ENCODE measurements at regions not wholly inside any gene's neighbourhood (a gene's known extent, or its start where the extent isn't known, plus 50 kb on each side); places are given as distances from the start of the nearest gene placed in this dataset.

DNA sequence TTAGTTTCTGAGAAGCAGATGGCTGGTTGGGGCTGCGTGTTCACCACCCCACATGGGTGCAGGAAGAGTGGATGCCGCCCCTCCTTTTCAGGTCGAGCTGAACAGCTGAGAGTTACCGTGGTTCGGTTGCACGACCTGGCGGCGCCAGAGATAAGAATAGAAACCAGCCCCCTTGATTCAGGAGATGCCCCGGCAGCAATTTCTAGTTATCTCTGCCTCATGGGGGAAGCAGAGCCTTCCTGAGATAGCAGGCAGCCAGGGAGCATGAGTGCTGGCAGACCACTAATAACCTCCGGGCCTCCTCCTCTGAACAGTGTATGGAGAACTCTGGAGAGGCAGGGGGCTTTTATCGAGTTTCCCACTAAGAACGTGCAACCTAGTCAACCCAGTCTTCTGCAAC is 177.8 kb downstream of the NSG2 start:
- DNase-seq = no peak
- intact Hi-C loops (cut with DNase I, micrococcal nuclease) = no loop called here
- no peak for ATAC-seq

- DNase-seq (no peak), ATAC-seq (no peak)
- intact Hi-C loops (cut with DNase I, micrococcal nuclease) = no loop called here
Measured at GRCh38 chr5:174229068-174229467, 183.6 kb downstream of the NSG2 start.

DNA sequence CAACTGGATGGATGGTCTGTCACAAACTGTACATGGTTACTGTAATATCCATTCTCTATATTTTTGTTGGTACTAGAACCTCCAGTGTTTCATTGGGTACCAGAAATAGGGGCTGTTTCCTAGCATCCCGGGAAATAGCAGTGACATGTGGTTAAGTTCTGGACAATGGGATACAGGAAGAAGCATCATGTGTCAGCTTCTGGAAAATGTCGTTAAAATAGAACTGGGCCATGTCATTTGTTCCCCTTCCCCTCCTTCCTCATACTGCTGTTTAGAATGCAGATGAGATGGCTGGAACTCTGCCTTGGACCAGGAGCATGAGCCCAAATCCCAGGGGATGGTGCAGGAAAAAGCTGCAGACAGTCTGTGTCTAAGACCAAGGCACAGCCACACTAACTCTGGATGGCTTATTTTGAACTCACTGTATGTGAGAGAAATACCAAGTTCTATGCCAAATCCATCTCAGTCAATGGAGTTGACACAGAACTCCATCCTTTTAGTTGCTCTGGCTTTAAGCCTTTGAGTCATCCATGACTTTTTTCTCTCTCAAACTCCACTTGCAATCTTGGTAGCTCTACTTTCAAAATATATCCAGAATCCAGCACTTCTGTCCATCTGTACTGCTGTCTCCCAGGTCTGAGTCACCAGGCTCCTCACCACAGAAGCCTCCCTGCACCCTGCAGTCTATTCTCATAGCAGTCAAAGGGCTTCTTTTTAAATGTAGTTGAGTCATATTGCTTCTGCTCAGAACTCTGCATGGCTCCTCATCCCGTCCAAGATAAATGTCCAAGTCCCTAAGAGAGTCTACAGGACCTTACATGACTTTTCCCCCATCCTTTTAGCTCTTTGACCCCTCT is 184.2 kb downstream of the NSG2 start:
- intact Hi-C loops (cut with DNase I, micrococcal nuclease) = no loop called here
- DNase-seq (no peak), ATAC-seq (no peak)

GRCh38 chr5:174231956-174232487 is 186.5 kb downstream of the NSG2 start:
- intact Hi-C loops (cut with DNase I, micrococcal nuclease) = no loop called here
- ATAC-seq = no peak
- no peak for DNase-seq

- DNase-seq (no peak), ATAC-seq (no peak)
- intact Hi-C loops (cut with DNase I, micrococcal nuclease) = no loop called here
Measured at GRCh38 chr5:174234388-174234787, 188.9 kb downstream of the NSG2 start.

DNA sequence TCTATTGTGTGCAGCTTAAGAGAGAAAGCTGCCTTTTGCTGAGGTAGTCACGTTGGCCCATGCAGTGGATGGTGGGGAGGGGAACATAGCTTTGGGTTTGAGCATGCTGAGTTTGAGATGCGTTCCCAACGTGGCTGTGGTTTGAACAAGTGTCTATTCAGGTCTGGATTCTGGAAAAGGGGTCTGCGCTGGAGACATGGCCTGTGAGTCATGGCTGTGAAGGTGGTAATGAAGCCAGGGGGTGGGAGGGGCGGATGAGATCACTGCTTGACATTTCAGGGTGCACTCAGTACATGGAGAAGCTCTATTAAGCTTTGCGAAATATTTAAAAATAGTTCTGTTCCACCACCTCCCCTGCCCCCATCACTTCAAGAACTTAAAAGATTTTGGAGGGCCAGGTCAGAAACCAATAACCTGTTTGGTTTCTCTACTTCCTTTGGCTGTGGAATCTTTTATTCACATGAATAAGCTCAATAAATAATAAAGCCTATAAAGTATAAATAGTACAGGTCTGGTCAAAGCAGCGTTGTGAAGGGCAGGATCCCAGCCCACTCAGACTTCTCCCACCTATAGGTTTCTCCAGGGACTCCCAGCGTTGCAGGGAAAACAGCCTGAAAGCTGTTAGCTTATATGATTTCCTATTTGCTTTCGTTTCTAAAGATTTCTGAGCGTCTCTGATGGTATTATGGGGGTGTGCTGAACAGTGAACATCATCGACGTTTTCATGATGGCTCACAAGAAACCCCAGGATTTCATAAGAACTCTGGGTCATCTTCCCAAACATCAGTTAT is 189.9 kb downstream of the NSG2 start:
- intact Hi-C loops (cut with DNase I, micrococcal nuclease) = no loop called here
- ATAC-seq (no peak), DNase-seq (no peak)

GRCh38 chr5:174236070-174236469 is 190.6 kb downstream of the NSG2 start:
- no peak for DNase-seq
- no peak for ATAC-seq

GRCh38 chr5:174239718-174240117 is 194.2 kb downstream of the NSG2 start:
- intact Hi-C loops (cut with DNase I, micrococcal nuclease) = no loop called here
- ATAC-seq = no peak
- no peak for DNase-seq

More at GRCh38 chr5:174236070-174236469, 190.6 kb downstream of the NSG2 start:
- intact Hi-C loops (cut with DNase I, micrococcal nuclease) = no loop called here

DNA sequence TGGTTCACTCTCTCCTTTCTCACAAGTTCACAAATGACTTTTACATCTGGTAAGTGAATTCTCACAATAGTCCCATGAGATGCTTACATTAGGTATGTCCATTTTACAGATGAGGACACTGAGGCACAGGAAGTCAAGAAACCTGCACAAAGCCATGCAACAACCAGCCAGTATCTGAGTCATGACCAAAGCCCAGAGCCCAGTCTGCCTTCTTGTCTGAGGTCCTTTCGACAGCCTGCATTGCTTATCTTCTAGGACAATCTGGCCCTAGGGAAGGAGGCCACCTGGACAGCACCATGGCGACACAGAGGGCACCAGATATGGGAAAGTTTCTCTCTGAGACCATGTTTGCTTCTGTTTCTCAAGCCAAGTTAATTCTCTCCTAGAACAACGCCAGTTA is 197.1 kb downstream of the NSG2 start:
- intact Hi-C loops (cut with DNase I, micrococcal nuclease) = no loop called here
- ATAC-seq = no peak
- no peak for DNase-seq

- no peak for DNase-seq
- no peak for ATAC-seq
- intact Hi-C loops (cut with DNase I, micrococcal nuclease) = no loop called here
Measured at GRCh38 chr5:174243904-174244303, 198.4 kb downstream of the NSG2 start.

- intact Hi-C loops (cut with DNase I, micrococcal nuclease) = no loop called here
- ATAC-seq = no peak
- DNase-seq = no peak
Measured at GRCh38 chr5:174245516-174246075, 200.1 kb downstream of the NSG2 start.

- DNase-seq = no peak
- no peak for ATAC-seq
Measured at GRCh38 chr5:174246743-174247142, 201.2 kb downstream of the NSG2 start.

GRCh38 chr5:174247301-174247700 is 201.8 kb downstream of the NSG2 start:
- ATAC-seq = no peak
- intact Hi-C loops (cut with DNase I, micrococcal nuclease) = no loop called here
- DNase-seq = no peak

More at GRCh38 chr5:174246743-174247142, 201.2 kb downstream of the NSG2 start:
- intact Hi-C loops (cut with DNase I, micrococcal nuclease) = no loop called here

GRCh38 chr5:174251305-174252000 is 205.9 kb downstream of the NSG2 start:
- intact Hi-C loops (cut with DNase I, micrococcal nuclease) = no loop called here
- ATAC-seq (no peak), DNase-seq (no peak)

DNA sequence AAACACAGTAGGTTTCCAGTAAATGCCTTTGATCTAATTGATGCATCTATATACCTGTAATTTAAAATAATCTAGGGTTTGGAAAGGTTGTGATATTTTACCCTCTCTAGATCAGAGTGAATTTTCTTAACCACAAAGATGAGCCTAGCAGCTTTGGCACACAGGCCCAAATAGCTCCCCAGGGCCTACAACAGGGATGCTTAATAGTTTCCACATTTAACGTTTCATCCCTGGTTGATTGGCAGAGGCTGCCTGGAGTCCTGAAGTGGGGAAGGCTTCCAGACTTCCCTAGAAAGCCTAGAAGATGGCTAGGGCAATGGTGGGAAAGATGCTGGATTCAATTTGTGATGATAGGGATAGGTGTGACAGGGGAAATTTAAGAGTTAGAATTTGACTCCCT is 206.6 kb downstream of the NSG2 start:
- DNase-seq (no peak), ATAC-seq (no peak)
- intact Hi-C loops (cut with DNase I, micrococcal nuclease) = no loop called here

DNA sequence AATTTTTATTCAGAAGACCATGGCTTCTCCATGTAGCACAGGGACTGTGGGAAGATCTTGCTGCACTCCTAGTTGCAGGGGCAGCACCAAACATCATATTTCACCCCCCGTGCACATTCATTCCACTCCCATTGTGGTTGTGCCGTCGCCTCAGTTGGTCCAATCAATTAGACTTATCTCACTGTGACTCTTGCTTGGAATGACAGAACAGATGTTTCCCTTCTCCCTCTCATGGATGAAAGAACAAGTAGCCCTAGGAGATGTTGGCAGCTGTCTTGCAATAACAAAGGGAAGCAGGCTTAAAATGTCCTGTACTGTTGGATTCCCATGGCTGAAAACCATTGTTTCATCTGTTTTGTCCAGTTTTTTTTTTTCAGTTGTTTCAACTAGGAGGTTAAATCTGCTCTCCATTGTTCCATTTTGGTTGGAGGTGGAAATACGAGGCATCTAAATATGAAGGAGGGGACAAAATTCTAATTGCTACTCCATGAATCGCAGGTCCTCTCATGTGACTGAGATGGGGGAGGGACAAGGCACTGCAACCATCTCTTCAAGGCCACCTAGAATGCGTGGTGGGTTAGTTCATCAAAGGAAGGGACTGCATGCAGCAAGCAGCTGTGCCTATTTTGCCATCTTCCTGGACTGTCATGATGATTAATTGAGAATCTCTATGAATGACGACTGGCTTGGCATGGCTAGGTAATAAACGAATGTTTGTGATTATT is 214.4 kb downstream of the NSG2 start:
- no peak for ATAC-seq
- intact Hi-C loops (cut with DNase I, micrococcal nuclease) = no loop called here
- DNase-seq = no peak

- intact Hi-C loops (cut with DNase I, micrococcal nuclease) = no loop called here
- ATAC-seq (no peak), DNase-seq (no peak)
Measured at GRCh38 chr5:174271316-174271715, 225.8 kb downstream of the NSG2 start.

- DNase-seq = no peak
- intact Hi-C loops (cut with DNase I, micrococcal nuclease) = no loop called here
- no peak for ATAC-seq
Measured at GRCh38 chr5:174272671-174273070, 227.2 kb downstream of the NSG2 start.

Measured in left colon (tissue), 2 donors.